ENCODE measurements at regions not wholly inside any gene's neighbourhood (a gene's known extent, or its start where the extent isn't known, plus 50 kb on each side); places are given as distances from the start of the nearest gene placed in this dataset.

DNA sequence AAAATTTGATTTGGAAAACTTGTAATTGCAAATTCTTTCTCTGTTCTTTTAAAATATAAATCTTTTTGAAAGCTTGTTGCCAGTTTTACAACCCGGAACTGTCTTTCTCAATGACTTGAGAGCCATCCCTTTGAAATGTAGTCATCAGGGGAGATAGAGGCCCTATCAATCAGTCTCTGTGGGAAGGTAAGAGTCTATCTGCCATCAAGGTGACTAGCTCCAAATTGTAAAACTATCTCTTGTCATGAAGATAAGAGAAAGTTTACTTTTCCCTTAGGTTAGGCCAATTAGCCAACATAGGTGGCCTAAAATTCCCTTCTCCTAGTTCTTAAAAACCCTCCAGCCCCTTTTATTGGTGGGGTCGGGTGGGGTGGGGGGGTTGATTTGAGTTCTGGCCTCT lies 469.1 kb upstream of the IRAK1BP1 start:
- Histone ChIP-seq H3K27ac (ENCODE audit: low read depth in 1 of 2, low read length in 2 of 2) (no peak overlapping the region), H3K27me3 (ENCODE audit: control insufficient read depth in 4 of 4, insufficient read depth in 4 of 4, low read length in 3 of 4) (no peaks in the 10 kb centered on the region), H3K4me3 (ENCODE audit: low read depth in 1 of 3, low read length in 3 of 3) (no peak overlapping the region), H3K9ac (ENCODE audit: low read depth in 1 of 2, low read length in 2 of 2) (no peak overlapping the region), H3K36me3 (ENCODE audit: control insufficient read depth in 4 of 4, insufficient read depth in 3 of 4, low read depth in 1 of 4, low read length in 3 of 4) (no peaks in the 10 kb centered on the region), H3K9me3 (ENCODE audit: control insufficient read depth in 4 of 4, low read length in 3 of 4) (no peaks in the 10 kb centered on the region), H3K4me1 (ENCODE audit: control insufficient read depth in 4 of 4, insufficient read depth in 4 of 4, low read length in 3 of 4) (peaks cover 0 to 5% (median 1%) of the 10 kb centered on the region in 4 donors)
- DNase-seq (ENCODE audit: low spot score): no peak
- WGBS: 50% methylated on average over 2 of the region's 2 CpGs
- TF ChIP-seq, protein P1, sequence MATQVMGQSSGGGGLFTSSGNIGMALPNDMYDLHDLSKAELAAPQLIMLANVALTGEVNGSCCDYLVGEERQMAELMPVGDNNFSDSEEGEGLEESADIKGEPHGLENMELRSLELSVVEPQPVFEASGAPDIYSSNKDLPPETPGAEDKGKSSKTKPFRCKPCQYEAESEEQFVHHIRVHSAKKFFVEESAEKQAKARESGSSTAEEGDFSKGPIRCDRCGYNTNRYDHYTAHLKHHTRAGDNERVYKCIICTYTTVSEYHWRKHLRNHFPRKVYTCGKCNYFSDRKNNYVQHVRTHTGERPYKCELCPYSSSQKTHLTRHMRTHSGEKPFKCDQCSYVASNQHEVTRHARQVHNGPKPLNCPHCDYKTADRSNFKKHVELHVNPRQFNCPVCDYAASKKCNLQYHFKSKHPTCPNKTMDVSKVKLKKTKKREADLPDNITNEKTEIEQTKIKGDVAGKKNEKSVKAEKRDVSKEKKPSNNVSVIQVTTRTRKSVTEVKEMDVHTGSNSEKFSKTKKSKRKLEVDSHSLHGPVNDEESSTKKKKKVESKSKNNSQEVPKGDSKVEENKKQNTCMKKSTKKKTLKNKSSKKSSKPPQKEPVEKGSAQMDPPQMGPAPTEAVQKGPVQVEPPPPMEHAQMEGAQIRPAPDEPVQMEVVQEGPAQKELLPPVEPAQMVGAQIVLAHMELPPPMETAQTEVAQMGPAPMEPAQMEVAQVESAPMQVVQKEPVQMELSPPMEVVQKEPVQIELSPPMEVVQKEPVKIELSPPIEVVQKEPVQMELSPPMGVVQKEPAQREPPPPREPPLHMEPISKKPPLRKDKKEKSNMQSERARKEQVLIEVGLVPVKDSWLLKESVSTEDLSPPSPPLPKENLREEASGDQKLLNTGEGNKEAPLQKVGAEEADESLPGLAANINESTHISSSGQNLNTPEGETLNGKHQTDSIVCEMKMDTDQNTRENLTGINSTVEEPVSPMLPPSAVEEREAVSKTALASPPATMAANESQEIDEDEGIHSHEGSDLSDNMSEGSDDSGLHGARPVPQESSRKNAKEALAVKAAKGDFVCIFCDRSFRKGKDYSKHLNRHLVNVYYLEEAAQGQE (IDR thresholded peaks at IDR 0.05): no peak
- TF ChIP-seq YY1 (IDR thresholded peaks at IDR 0.05): no peak
- TF ChIP-seq RAD21 (IDR thresholded peaks at IDR 0.05): no peak
- no peak for TF ChIP-seq SP1 (IDR thresholded peaks at IDR 0.05)
- TF ChIP-seq, protein P2, sequence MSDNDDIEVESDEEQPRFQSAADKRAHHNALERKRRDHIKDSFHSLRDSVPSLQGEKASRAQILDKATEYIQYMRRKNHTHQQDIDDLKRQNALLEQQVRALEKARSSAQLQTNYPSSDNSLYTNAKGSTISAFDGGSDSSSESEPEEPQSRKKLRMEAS (IDR thresholded peaks at IDR 0.05): no peak
- TF ChIP-seq, protein P3, sequence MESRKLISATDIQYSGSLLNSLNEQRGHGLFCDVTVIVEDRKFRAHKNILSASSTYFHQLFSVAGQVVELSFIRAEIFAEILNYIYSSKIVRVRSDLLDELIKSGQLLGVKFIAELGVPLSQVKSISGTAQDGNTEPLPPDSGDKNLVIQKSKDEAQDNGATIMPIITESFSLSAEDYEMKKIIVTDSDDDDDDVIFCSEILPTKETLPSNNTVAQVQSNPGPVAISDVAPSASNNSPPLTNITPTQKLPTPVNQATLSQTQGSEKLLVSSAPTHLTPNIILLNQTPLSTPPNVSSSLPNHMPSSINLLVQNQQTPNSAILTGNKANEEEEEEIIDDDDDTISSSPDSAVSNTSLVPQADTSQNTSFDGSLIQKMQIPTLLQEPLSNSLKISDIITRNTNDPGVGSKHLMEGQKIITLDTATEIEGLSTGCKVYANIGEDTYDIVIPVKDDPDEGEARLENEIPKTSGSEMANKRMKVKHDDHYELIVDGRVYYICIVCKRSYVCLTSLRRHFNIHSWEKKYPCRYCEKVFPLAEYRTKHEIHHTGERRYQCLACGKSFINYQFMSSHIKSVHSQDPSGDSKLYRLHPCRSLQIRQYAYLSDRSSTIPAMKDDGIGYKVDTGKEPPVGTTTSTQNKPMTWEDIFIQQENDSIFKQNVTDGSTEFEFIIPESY (IDR thresholded peaks at IDR 0.05): no peak
- TF ChIP-seq GABPA (IDR thresholded peaks at IDR 0.05 in 1 of 2, conservative IDR thresholded peaks at IDR 0.05 in 1 of 2): no peak
- no peak for TF ChIP-seq HNF4A (conservative IDR thresholded peaks at IDR 0.05)
- TF ChIP-seq FOXA1 (IDR thresholded peaks at IDR 0.05): no peak

DNA sequence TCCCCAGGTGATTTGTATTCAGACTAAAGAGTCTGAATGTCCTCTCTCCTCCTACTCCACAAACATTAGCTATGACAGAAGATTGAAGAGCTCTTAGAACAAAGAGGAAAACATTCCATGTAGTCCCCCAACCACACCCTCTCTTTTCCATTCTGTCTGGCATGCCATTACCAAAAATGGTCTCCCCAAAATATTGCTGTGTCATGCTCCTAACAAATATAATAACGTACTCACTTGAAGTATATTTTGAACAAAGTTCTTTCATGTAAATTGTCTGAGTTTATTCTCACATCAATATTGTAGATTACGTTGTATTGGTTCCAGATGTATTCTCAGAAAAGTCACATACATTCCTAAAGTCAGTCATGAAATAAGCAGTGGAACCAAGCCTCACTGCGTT lies 467.3 kb upstream of the IRAK1BP1 start:
- Histone ChIP-seq H3K36me3 (ENCODE audit: control insufficient read depth in 4 of 4, insufficient read depth in 3 of 4, low read depth in 1 of 4, low read length in 3 of 4) (no peaks in the 10 kb centered on the region), H3K9me3 (ENCODE audit: control insufficient read depth in 4 of 4, low read length in 3 of 4) (no peaks in the 10 kb centered on the region), H3K27ac (ENCODE audit: low read depth in 1 of 2, low read length in 2 of 2) (no peak overlapping the region), H3K4me3 (ENCODE audit: low read depth in 1 of 3, low read length in 3 of 3) (no peak overlapping the region), H3K9ac (ENCODE audit: low read depth in 1 of 2, low read length in 2 of 2) (no peak overlapping the region), H3K4me1 (ENCODE audit: control insufficient read depth in 4 of 4, insufficient read depth in 4 of 4, low read length in 3 of 4) (peaks cover 0 to 5% (median 1%) of the 10 kb centered on the region in 4 donors), H3K27me3 (ENCODE audit: control insufficient read depth in 4 of 4, insufficient read depth in 4 of 4, low read length in 3 of 4) (no peaks in the 10 kb centered on the region)
- TF ChIP-seq, protein P4, sequence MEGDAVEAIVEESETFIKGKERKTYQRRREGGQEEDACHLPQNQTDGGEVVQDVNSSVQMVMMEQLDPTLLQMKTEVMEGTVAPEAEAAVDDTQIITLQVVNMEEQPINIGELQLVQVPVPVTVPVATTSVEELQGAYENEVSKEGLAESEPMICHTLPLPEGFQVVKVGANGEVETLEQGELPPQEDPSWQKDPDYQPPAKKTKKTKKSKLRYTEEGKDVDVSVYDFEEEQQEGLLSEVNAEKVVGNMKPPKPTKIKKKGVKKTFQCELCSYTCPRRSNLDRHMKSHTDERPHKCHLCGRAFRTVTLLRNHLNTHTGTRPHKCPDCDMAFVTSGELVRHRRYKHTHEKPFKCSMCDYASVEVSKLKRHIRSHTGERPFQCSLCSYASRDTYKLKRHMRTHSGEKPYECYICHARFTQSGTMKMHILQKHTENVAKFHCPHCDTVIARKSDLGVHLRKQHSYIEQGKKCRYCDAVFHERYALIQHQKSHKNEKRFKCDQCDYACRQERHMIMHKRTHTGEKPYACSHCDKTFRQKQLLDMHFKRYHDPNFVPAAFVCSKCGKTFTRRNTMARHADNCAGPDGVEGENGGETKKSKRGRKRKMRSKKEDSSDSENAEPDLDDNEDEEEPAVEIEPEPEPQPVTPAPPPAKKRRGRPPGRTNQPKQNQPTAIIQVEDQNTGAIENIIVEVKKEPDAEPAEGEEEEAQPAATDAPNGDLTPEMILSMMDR (IDR thresholded peaks at IDR 0.05; ENCODE audit: low read depth, low read length, missing input control): no peak
- TF ChIP-seq FOXA2 (IDR thresholded peaks at IDR 0.05) (no peak), NR2F2 (IDR thresholded peaks at IDR 0.05) (no peak), JUND (IDR thresholded peaks at IDR 0.05) (no peak), GABPA (IDR thresholded peaks at IDR 0.05 in 1 of 2, conservative IDR thresholded peaks at IDR 0.05 in 1 of 2) (no peak), RXRA (IDR thresholded peaks at IDR 0.05) (no peak), FOXA1 (IDR thresholded peaks at IDR 0.05) (no peak), SP1 (IDR thresholded peaks at IDR 0.05) (no peak), HNF4A (conservative IDR thresholded peaks at IDR 0.05) (no peak), HNF4G (IDR thresholded peaks at IDR 0.05) (no peak), RAD21 (IDR thresholded peaks at IDR 0.05) (no peak)
- TF ChIP-seq, protein P2 (IDR thresholded peaks at IDR 0.05): no peak
- TF ChIP-seq, protein P1 (IDR thresholded peaks at IDR 0.05): no peak
- TF ChIP-seq, protein P3 (IDR thresholded peaks at IDR 0.05): no peak
- TF ChIP-seq, protein P5, sequence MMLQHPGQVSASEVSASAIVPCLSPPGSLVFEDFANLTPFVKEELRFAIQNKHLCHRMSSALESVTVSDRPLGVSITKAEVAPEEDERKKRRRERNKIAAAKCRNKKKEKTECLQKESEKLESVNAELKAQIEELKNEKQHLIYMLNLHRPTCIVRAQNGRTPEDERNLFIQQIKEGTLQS (IDR thresholded peaks at IDR 0.05): no peak
- 86% methylated on average over 3 of the region's 3 CpGs for WGBS
- no peak for DNase-seq (ENCODE audit: low spot score)
